ENCODE measurements at regions not wholly inside any gene's neighbourhood (a gene's known extent, or its start where the extent isn't known, plus 50 kb on each side); places are given as distances from the start of the nearest gene placed in this dataset.

- TF ChIP-seq, protein P1, sequence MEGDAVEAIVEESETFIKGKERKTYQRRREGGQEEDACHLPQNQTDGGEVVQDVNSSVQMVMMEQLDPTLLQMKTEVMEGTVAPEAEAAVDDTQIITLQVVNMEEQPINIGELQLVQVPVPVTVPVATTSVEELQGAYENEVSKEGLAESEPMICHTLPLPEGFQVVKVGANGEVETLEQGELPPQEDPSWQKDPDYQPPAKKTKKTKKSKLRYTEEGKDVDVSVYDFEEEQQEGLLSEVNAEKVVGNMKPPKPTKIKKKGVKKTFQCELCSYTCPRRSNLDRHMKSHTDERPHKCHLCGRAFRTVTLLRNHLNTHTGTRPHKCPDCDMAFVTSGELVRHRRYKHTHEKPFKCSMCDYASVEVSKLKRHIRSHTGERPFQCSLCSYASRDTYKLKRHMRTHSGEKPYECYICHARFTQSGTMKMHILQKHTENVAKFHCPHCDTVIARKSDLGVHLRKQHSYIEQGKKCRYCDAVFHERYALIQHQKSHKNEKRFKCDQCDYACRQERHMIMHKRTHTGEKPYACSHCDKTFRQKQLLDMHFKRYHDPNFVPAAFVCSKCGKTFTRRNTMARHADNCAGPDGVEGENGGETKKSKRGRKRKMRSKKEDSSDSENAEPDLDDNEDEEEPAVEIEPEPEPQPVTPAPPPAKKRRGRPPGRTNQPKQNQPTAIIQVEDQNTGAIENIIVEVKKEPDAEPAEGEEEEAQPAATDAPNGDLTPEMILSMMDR (IDR thresholded peaks at IDR 0.05): no peak
- TF ChIP-seq POLR2A (IDR thresholded peaks at IDR 0.05): no peak
Observed at GRCh38 chr10:78550090-78550489, 516.4 kb downstream of the RPS24 start.

Measured in right lobe of liver (tissue), 4 donors.